H1 (cell line): ENCODE measurements at regions not wholly inside any gene's neighbourhood (a gene's known extent, or its start where the extent isn't known, plus 50 kb on each side); places are given as distances from the start of the nearest gene placed in this dataset.

Source experiments
- CTCF ChIA-PET: fragments of 300-600 bp; sonication (Branson Sonifier 250); formaldehyde crosslinking; loops from one replicate; lab custom pipeline; 2021; ENCODE audit not compliant: partially characterized antibody; lab: Charles Lee
- POLR2A ChIA-PET: fragments of 300-600 bp; sonication (Branson Sonifier 250); formaldehyde crosslinking; loops from one replicate; lab custom pipeline; 2021; ENCODE audit warnings: inconsistent platforms; ENCODE audit not compliant: partially characterized antibody; lab: Charles Lee
- DNase-seq, 2 experiments: peaks; one replicate each; pipeline versions ENCODE4 v3.0.0 to v3.0.0-alpha.2; 2010 to 2022; ENCODE audit warnings: low spot score in 2 of 2, low read depth in 1 of 2, mixed read lengths in 1 of 2
- FAIRE-seq: peaks from 2 replicates; lab custom pipeline; 2011; peaks lifted over from hg19 to GRCh38; lab: Jason Lieb, UNC
- H2AFZ ChIP-seq: 2 replicates; pipeline ENCODE4 v1.8.1; 2012; ENCODE audit warnings: low read length, inconsistent platforms
- H2AK5ac ChIP-seq: 2 replicates; pipeline ENCODE4 v1.6.1; 2013; ENCODE audit warnings: low read depth, low read length
- H2BK120ac ChIP-seq: replicated peaks from 2 replicates; pipeline ENCODE3; 2013; ENCODE audit warnings: low read depth, low read length, inconsistent platforms
- H2BK12ac ChIP-seq: 2 replicates; pipeline ENCODE4 v1.6.1; 2013; ENCODE audit warnings: low read depth, low read length
- H2BK15ac ChIP-seq: 2 replicates; pipeline ENCODE4 v1.6.1; 2013; ENCODE audit warnings: low read length
- H2BK20ac ChIP-seq: 2 replicates; pipeline ENCODE4 v1.6.1; 2013; ENCODE audit warnings: low read length
- H2BK5ac ChIP-seq: 2 replicates; pipeline ENCODE4 v1.6.1; 2013; ENCODE audit warnings: low read depth, low read length
- H3K14ac ChIP-seq: 2 replicates; pipeline ENCODE4 v1.6.1; 2013; ENCODE audit warnings: inconsistent platforms; ENCODE audit not compliant: insufficient read length
- H3K18ac ChIP-seq: 2 replicates; pipeline ENCODE4 v1.6.1; 2013; ENCODE audit warnings: low read length; ENCODE audit errors: extremely low read depth
- H3K23ac ChIP-seq: 2 replicates; pipeline ENCODE4 v1.6.1; 2013; ENCODE audit warnings: inconsistent platforms; ENCODE audit not compliant: insufficient read length
- H3K23me2 ChIP-seq: 2 replicates; pipeline ENCODE4 v1.6.1; 2013; ENCODE audit warnings: low read depth, low read length
- H3K27ac ChIP-seq: 2 replicates; pipeline ENCODE4 v1.6.1; 2011; ENCODE audit warnings: low read depth, low read length, inconsistent platforms
- H3K27me3 ChIP-seq, 4 experiments: replicated peaks in 1 of 4; 1 replicate in 1 of 4; 2 replicates in 3 of 4; pipeline versions ENCODE4 v1.6.1 to v1.8.1; 2011 to 2013; ENCODE audit warnings: low read length in 3 of 4, mild to moderate bottlenecking in 3 of 4, inconsistent platforms in 2 of 4, mixed read lengths in 2 of 4, moderate library complexity in 1 of 4; ENCODE audit not compliant: control insufficient read depth in 3 of 4, insufficient read depth in 3 of 4; ENCODE audit errors: extremely low read depth in 1 of 4
- H3K36me3 ChIP-seq, 4 experiments: 2 replicates each; pipeline versions ENCODE4 v1.6.1 to v1.8.1; 2011 to 2013; ENCODE audit warnings: mild to moderate bottlenecking in 4 of 4, low read length in 3 of 4, moderate library complexity in 2 of 4, control low read depth in 1 of 4, inconsistent platforms in 1 of 4; ENCODE audit not compliant: insufficient read depth in 4 of 4, control insufficient read depth in 2 of 4
- H3K4ac ChIP-seq: replicated peaks from 2 replicates; pipeline ENCODE3; 2013; ENCODE audit warnings: low read length, low read depth, mixed read lengths, inconsistent platforms; ENCODE audit not compliant: insufficient read length
- H3K4me1 ChIP-seq, 4 experiments: replicated peaks in 1 of 4; 1 replicate in 1 of 4; 2 replicates in 3 of 4; pipeline versions ENCODE4 v1.6.1 to v1.8.1; 2011 to 2013; ENCODE audit warnings: low read length in 3 of 4, inconsistent platforms in 2 of 4, mixed read lengths in 1 of 4; ENCODE audit not compliant: insufficient read depth in 4 of 4, control insufficient read depth in 3 of 4
- H3K4me2 ChIP-seq, 2 experiments: 2 replicates each; pipeline versions ENCODE4 v1.6.1 to v1.8.1; 2011 to 2013; ENCODE audit warnings: low read depth in 2 of 2, low read length in 2 of 2, control low read depth in 1 of 2, inconsistent platforms in 1 of 2, mild to moderate bottlenecking in 1 of 2; ENCODE audit not compliant: insufficient read depth in 1 of 2
- H3K4me3 ChIP-seq, 4 experiments: fragments of 200-600, 300-600 bp in 1 of 4; sonication (generic), shearing (Covaris generic), sonication (Bioruptor Twin) in 1 of 4; 2 replicates each; pipeline versions ENCODE4 v1.5.1 to v1.8.1; 2011 to 2016; ENCODE audit warnings: low read length in 4 of 4, low read depth in 3 of 4, control low read depth in 2 of 4, inconsistent platforms in 2 of 4, mild to moderate bottlenecking in 2 of 4, mixed read lengths in 1 of 4, moderate library complexity in 1 of 4; ENCODE audit not compliant: insufficient read depth in 2 of 4; ENCODE audit errors: extremely low read depth in 1 of 4
- H3K56ac ChIP-seq: replicated peaks from 2 replicates; pipeline ENCODE3; 2013; ENCODE audit warnings: low read depth, mild to moderate bottlenecking, mixed read lengths, low read length, inconsistent platforms; ENCODE audit not compliant: insufficient read length
- H3K79me1 ChIP-seq: 2 replicates; pipeline ENCODE4 v1.6.1; 2013; ENCODE audit warnings: low read depth, low read length, control low read depth
- H3K79me2 ChIP-seq, 2 experiments: 2 replicates each; pipeline versions ENCODE4 v1.6.1 to v1.8.1; 2012 to 2013; ENCODE audit warnings: low read length in 2 of 2, mild to moderate bottlenecking in 2 of 2, inconsistent platforms in 1 of 2; ENCODE audit not compliant: insufficient read depth in 2 of 2, control insufficient read depth in 1 of 2
- H3K9ac ChIP-seq, 4 experiments: replicated peaks in 1 of 4; 1 replicate in 1 of 4; 2 replicates in 3 of 4; pipeline versions ENCODE4 v1.6.1 to v1.8.1; 2011 to 2013; ENCODE audit warnings: low read depth in 3 of 4, low read length in 3 of 4, control low read depth in 2 of 4, mild to moderate bottlenecking in 2 of 4, moderate library complexity in 2 of 4, inconsistent platforms in 1 of 4; ENCODE audit errors: extremely low read depth in 1 of 4
- H3K9me3 ChIP-seq, 2 experiments: 2 replicates each; pipeline versions ENCODE4 v1.6.1 to v1.8.1; 2012 to 2013; ENCODE audit warnings: mild to moderate bottlenecking in 2 of 2, moderate library complexity in 2 of 2, control low read depth in 1 of 2, inconsistent platforms in 1 of 2, low read depth in 1 of 2, low read length in 1 of 2, mixed read lengths in 1 of 2; ENCODE audit not compliant: insufficient read depth in 2 of 2
- H4K20me1 ChIP-seq, 2 experiments: replicated peaks in 1 of 2; 2 replicates each; pipeline versions ENCODE3 to v1.8.1; 2011 to 2013; ENCODE audit warnings: inconsistent platforms in 2 of 2, low read length in 2 of 2, mild to moderate bottlenecking in 1 of 2; ENCODE audit not compliant: insufficient read depth in 2 of 2, control insufficient read depth in 1 of 2
- H4K5ac ChIP-seq: 2 replicates; pipeline ENCODE4 v1.6.1; 2013; ENCODE audit warnings: low read length, low read depth, mixed read lengths, inconsistent platforms; ENCODE audit not compliant: insufficient read length
- H4K8ac ChIP-seq: 2 replicates; pipeline ENCODE4 v1.8.0; 2013; ENCODE audit warnings: mild to moderate bottlenecking, moderate library complexity, low read length, inconsistent platforms; ENCODE audit not compliant: insufficient read depth; ENCODE audit errors: extremely low read depth
- H4K91ac ChIP-seq: replicated peaks from 2 replicates; pipeline ENCODE3; 2013; ENCODE audit warnings: low read length, mixed read lengths, inconsistent platforms; ENCODE audit not compliant: insufficient read length
- CEBPB ChIP-seq: IDR thresholded peaks from 2 replicates; pipeline ENCODE4 v1.6.1; 2012; ENCODE audit warnings: low read depth, low read length
- PHF8 ChIP-seq: fragments of 200-600 bp; sonication (generic); conservative IDR thresholded peaks from 2 replicates; pipeline ENCODE4 v1.7.1; 2012; ENCODE audit warnings: low read depth, mild to moderate bottlenecking, inconsistent platforms, low read length, moderate library complexity
- SIN3A ChIP-seq, 2 experiments: IDR thresholded peaks in 1 of 2; conservative IDR thresholded peaks in 1 of 2; 2 replicates each; pipeline ENCODE4 v1.6.1; 2011 to 2012; ENCODE audit warnings: low read length in 2 of 2, improper control_type of control experiment in 1 of 2, low read depth in 1 of 2, mild to moderate bottlenecking in 1 of 2
- SIX5 ChIP-seq: IDR thresholded peaks from 2 replicates; pipeline ENCODE4 v1.6.1; 2011; ENCODE audit warnings: mild to moderate bottlenecking, low read depth, low read length
- SUZ12 ChIP-seq: fragments of 200-600 bp; sonication (generic); IDR thresholded peaks from 2 replicates; pipeline ENCODE4 v1.6.1; 2012; ENCODE audit warnings: mild to moderate bottlenecking, inconsistent platforms, low read length, moderate library complexity, mixed read lengths
- WGBS, 2 experiments: shearing (Covaris generic) in 1 of 2; methylation state at CpG; one replicate each; pipeline versions ENCODE4 v1.1.6 to v1.1.7; 2013 to 2015; ENCODE audit warnings: low lambda C conversion rate in 2 of 2, mixed read lengths in 2 of 2, inconsistent platforms in 1 of 2, low coverage in 1 of 2, missing lambda C conversion rate in 1 of 2; ENCODE audit not compliant: insufficient replicate concordance in 2 of 2, insufficient coverage in 1 of 2, insufficient read length in 1 of 2; ENCODE audit errors: extremely low coverage in 1 of 2, missing lambda C conversion rate in 1 of 2; 5-methylcytosine and 5-hydroxymethylcytosine counted together
- TF ChIP-seq, protein P1 (sequence below): IDR thresholded peaks from 2 replicates; pipeline ENCODE4 v1.6.1; 2012; ENCODE audit warnings: inconsistent platforms
- TF ChIP-seq, protein P2 (sequence below): IDR thresholded peaks from 2 replicates; pipeline ENCODE4 v1.6.1; 2011; ENCODE audit warnings: low read depth, mild to moderate bottlenecking, low read length; ENCODE audit not compliant: insufficient read depth
- TF ChIP-seq, protein P3 (sequence below): IDR thresholded peaks from 2 replicates; pipeline ENCODE4 v1.6.1; 2012; ENCODE audit warnings: low read length, inconsistent platforms

DNA sequence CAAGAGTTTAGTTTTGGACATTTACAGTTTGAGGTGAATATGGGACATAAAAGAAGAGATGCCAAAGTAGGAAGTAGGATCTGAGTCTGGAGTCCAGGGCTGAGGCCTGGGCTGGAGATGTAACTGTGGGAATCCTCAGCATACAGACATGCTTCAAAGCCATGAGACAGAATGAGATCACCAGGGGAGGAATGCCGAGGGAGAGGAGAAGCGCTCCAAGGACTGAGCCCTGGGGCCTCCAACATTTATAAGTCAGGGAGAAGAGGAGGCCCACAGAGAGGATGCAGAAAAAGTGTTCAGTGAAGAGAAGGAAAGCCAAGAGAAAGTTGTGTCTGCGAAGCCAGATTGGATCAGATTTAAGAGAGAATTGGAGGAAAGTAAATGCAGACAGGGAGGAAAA lies 277.5 kb upstream of the MYOCD start:
- no peak overlapping the region for H3K18ac ChIP-seq
- H3K9me3 ChIP-seq, result no peaks in the 10 kb centered on the region
- no peaks in the 10 kb centered on the region for H3K79me2 ChIP-seq
- no peak overlapping the region for H3K4ac ChIP-seq
- no peak overlapping the region for H4K8ac ChIP-seq
- no peak overlapping the region for H3K4me2 ChIP-seq
- no peak overlapping the region for H2BK5ac ChIP-seq
- H3K27me3 ChIP-seq, result no peaks in the 10 kb centered on the region
- H4K20me1 ChIP-seq, result no peaks in the 10 kb centered on the region
- no peak overlapping the region for H4K91ac ChIP-seq
- H2AFZ ChIP-seq, result no peak overlapping the region
- no peaks in the 10 kb centered on the region for H3K36me3 ChIP-seq
- TF ChIP-seq, protein P1, sequence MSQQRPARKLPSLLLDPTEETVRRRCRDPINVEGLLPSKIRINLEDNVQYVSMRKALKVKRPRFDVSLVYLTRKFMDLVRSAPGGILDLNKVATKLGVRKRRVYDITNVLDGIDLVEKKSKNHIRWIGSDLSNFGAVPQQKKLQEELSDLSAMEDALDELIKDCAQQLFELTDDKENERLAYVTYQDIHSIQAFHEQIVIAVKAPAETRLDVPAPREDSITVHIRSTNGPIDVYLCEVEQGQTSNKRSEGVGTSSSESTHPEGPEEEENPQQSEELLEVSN, result no peak
- TF ChIP-seq SIN3A (conservative IDR thresholded peaks at IDR 0.05 in 1 of 2, IDR thresholded peaks at IDR 0.05 in 1 of 2; ENCODE audit: low read depth in 1 of 2, low read length in 2 of 2) (no peak), SUZ12 (no peak), SIX5 (no peak), PHF8 (no peak), CEBPB (no peak)
- TF ChIP-seq, protein P2, sequence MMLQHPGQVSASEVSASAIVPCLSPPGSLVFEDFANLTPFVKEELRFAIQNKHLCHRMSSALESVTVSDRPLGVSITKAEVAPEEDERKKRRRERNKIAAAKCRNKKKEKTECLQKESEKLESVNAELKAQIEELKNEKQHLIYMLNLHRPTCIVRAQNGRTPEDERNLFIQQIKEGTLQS, result no peak
- TF ChIP-seq, protein P3, sequence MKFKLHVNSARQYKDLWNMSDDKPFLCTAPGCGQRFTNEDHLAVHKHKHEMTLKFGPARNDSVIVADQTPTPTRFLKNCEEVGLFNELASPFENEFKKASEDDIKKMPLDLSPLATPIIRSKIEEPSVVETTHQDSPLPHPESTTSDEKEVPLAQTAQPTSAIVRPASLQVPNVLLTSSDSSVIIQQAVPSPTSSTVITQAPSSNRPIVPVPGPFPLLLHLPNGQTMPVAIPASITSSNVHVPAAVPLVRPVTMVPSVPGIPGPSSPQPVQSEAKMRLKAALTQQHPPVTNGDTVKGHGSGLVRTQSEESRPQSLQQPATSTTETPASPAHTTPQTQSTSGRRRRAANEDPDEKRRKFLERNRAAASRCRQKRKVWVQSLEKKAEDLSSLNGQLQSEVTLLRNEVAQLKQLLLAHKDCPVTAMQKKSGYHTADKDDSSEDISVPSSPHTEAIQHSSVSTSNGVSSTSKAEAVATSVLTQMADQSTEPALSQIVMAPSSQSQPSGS, result no peak
- H2BK20ac ChIP-seq, result no peak overlapping the region
- no peak overlapping the region for H2BK120ac ChIP-seq
- FAIRE-seq (no peak), DNase-seq (no peak)
- no peak overlapping the region for H3K9ac ChIP-seq
- no peak overlapping the region for H2BK15ac ChIP-seq
- POLR2A ChIA-PET, result no interaction called here
- no peaks in the 10 kb centered on the region for H3K79me1 ChIP-seq
- no peak overlapping the region for H3K4me3 ChIP-seq
- H3K14ac ChIP-seq, result no peak overlapping the region
- H3K4me1 ChIP-seq, result no peaks in the 10 kb centered on the region
- no peak overlapping the region for H3K56ac ChIP-seq
- H3K27ac ChIP-seq, result no peak overlapping the region
- 87% methylated on average over 3 of the region's 3 CpGs; no CpG with 5 or more reads in 1 of the 2 experiments for WGBS, 2 experiments
- CTCF ChIA-PET, result interaction anchor here (0.6 to 0.7 kb wide), 2 partner anchors 32 to 35 kb away, joined by 3 read pairs; no protein-coding TSS in a partner anchor
- H2AK5ac ChIP-seq, result no peak overlapping the region
- H2BK12ac ChIP-seq, result no peak overlapping the region
- H3K23me2 ChIP-seq, result no peaks in the 10 kb centered on the region
- H3K23ac ChIP-seq, result no peak overlapping the region
- no peak overlapping the region for H4K5ac ChIP-seq
